Islet precursor cell (in vitro differentiated cells): ENCODE measurements at regions not wholly inside any gene's neighbourhood (a gene's known extent, or its start where the extent isn't known, plus 50 kb on each side); places are given as distances from the start of the nearest gene placed in this dataset.
A peak's percentile ranks its signal among the peaks of the same experiment; 100 is the strongest.
"Not testable (repeated sequence)": the region's sequence is repeated elsewhere in the genome, so short reads cannot be mapped to it uniquely, and the experiment has no call there.

Source experiments
- DNase-seq: peaks from one replicate; pipeline ENCODE4 v3.0.0-alpha.2; 2018

DNA sequence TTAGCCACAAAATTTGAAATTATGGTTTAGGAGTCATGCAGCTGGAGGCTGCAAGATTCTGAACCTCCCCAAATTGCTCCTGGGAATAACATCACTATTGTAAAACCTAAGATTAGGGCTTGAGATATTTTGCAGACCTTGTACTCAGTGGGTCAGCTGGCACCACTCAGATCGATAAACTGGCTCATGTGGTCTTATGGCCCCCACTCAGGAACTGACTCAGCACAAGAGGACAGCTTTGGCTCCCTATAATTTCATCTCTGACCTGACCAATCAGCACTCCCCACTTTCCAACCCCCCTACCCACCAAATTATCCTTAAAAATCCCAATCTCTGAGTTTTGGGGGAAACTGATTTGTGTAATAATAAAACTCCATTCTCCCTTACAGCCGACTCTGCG, 161.6 kb downstream of the BRMS1L start:
- DNase-seq, result no peak

GRCh38 chr14:35986219-35986573, 160.1 kb downstream of the BRMS1L start:
- DNase-seq, result no peak

DNA sequence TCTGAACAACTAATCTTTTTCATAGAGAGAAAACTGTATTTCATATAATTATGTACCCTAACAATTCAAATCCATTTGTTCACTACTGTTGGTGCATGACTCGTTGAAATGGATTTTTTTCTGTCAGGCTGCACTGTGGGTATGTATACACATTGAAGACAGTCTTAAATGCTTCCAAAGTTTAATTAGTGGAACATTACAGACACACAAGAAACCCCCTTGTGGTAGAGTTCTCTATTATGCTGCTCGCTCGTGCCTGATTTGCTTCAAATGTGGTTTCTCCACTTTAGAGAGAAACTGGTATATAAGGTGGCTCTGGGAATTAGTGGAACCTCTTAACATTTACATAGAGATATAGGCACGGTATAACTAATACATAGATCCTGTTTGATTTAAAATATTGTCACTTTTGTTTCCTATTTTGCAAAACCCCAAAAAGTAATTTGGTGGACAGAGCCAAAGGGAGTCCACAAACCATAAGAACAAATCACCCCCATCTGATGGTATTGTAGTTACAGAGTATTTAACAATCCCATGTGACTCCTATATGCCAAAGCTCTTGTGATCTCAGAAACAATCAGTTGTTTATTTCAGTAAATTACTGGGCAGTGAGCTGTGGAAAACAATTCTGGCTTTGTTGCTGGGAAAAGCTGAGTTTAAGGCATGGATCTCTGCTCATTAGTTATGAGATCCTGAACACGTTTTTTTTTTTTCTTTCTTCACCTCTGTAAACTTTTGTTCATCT, 159.5 kb downstream of the BRMS1L start:
- DNase-seq, result no peak

- DNase-seq, result no peak
Measured at GRCh38 chr14:35979531-35979930, 153.4 kb downstream of the BRMS1L start.

DNA sequence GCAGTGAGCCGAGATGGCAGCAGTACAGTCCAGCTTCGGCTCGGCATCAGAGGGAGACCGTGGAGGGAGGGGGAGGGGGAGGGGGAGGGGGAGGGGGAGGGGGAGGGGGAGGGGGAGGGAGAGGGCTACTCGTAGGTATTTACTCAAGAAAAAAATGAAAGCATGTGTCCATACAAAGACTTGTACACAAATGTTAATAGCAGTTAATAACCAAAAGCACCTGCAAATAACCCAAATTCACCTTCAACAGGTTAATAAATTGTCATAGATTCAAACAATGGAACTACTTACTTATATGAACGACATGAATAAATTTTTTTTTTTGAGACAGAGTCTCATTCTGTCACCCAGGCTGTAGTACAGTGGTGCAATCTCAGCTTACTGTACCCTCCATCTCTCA, 152.4 kb downstream of the BRMS1L start:
- DNase-seq, result no peak

- DNase-seq, result no peak
Measured at GRCh38 chr14:35975814-35976213, 149.7 kb downstream of the BRMS1L start.

- no peak for DNase-seq
Measured at GRCh38 chr14:35973770-35974169, 147.6 kb downstream of the BRMS1L start.

DNA sequence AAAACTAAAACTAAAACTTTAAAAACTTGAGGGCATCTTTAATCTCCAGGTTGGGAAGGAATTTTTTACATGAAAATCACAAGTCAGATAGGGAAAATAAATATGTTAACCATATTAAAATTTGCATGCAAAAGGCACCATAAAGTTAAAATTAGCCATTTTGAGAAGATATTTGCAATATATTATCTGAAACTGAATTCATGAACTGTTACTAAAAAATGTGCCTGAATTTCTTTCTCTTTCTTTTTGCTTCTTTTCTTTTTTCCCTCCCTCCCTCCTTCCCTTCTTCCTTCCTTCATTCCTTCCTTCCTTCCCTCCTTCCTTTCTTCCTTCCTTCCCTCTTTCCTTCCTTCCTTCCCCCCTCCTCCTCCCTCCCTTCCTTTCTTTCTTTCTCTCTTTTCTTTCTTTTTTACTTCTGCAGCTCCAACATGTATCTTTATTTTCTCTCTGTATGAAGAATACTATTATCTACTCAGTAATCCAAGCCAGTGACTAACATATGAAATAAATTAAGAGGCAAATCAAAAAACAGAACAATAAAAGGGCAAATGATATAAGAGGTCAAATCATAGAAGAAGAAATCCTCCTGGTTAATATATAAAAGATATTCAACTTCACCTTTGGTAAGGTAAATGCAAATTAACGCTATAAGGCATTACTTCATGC, 146.0 kb downstream of the BRMS1L start:
- DNase-seq, result no peak

DNA sequence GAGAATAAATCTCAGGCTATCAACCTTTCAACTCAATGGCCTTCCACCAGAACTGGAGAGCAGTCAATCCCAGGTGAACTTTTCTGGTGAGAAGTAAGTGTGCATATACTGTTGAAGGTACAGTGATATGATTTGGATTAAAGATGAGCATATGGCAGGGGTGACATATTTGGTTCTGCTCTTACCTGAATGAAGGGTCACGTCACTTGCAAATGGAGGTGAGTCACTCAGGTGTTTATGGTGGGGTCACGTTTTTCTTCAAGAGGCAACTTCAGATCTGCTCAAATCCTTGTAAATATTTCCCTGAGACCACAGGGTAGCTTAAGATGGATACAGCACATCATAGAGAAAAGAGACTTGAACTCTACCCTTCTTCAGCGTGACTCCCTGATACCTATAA, 143.2 kb downstream of the BRMS1L start:
- DNase-seq, result no peak

GRCh38 chr14:35965400-35965799, 139.3 kb downstream of the BRMS1L start:
- no peak for DNase-seq

GRCh38 chr14:35964697-35965286, 138.7 kb downstream of the BRMS1L start:
- no peak for DNase-seq

GRCh38 chr14:35963209-35963608, 137.1 kb downstream of the BRMS1L start:
- DNase-seq, result no peak

DNA sequence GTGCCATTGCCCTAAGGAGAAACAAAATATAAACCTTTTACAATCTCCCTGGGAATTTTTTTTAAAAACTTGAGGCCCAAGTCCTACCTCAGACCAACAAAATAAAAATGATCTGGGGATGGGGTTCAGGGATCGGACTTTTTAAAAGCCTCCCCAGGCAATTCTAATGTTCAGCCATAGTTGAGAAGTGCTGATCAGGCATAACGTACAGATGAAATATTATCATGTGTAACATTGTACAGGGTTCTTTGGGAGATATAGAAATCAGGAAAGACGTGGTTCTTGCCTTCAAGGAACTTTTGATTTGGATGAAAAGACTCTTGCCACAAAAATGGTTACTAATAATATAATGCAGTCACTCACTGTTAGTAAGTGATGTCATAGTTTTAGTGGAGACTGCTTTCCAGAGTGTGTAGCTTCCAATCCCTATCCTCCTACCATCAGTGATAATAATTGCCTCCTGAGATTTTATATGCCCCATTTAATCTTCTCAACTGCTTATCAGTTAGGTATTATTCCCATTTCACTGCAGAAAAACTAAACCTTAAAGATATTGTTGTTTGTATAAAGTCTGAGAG, 135.6 kb downstream of the BRMS1L start:
- DNase-seq, result no peak

GRCh38 chr14:35959835-35960234, 133.7 kb downstream of the BRMS1L start:
- DNase-seq, result no peak

DNA sequence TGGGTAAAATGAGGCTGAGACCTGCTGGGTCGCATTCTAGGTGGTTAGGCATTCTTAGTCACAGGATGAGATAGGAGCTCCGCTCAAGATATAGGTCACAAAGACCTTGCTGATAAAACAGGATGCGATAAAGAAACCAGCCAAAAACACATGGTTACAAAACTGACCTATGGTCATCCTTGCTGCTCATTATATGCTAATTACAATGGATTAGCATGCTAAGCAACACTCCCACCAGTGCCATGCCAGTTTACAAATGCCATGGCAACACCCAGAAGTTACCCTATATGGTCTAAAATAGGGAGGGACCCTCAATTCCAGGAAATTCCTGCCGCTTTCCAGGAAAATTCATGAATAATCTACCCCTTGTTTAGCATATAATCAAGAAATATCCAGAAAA, 132.4 kb downstream of the BRMS1L start:
- DNase-seq, result no peak

- DNase-seq, result no peak
Measured at GRCh38 chr14:35956376-35957085, 130.4 kb downstream of the BRMS1L start.

- DNase-seq, result no peak
Measured at GRCh38 chr14:35952584-35952983, 126.4 kb downstream of the BRMS1L start.

GRCh38 chr14:35949920-35950513, 123.9 kb downstream of the BRMS1L start:
- no peak for DNase-seq

DNA sequence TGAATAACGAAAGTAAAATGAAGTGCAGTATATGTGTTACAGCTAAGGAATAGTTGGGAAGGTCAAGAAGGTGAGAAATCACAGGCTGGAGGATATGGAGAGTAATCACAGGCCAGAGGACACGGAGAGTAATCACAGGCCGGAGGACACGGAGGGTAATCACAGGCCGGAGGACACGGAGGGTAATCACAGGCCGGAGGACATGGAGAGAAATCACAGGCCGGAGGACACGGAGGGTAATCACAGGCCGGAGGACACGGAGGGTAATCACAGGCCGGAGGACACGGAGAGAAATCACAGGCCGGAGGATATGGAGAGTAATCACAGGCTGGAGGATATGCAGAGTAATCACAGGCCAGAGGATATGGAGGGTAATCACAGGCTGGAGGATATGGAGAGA, 121.8 kb downstream of the BRMS1L start:
- DNase-seq, result not testable (repeated sequence)

GRCh38 chr14:35944847-35945246, 118.7 kb downstream of the BRMS1L start:
- peak; percentile 81 for DNase-seq

DNA sequence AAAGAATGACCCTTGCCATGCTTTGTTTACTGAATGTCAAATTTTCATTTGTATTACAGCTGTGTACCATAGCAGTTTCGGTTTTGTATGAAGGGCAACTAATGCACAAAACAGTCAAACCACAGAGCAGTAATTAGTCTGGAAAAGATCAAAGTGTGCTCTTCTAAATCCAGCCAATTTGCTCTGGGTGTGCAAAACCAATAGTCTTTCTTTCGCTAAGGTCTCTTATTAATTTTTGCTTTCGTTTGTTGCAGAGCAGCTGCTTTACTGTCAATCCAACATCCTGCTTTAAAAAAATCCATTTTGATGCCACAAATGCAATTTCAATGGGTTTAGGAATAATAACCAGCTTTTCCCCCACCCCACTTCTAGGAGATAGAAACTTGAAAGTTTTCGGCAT, 114.2 kb downstream of the BRMS1L start:
- DNase-seq, result no peak

GRCh38 chr14:35938770-35939169, 112.6 kb downstream of the BRMS1L start:
- DNase-seq, result no peak

- no peak for DNase-seq
Measured at GRCh38 chr14:35934499-35934898, 108.4 kb downstream of the BRMS1L start.
